Testis (tissue), 2 donors: ENCODE measurements at regions not wholly inside any gene's neighbourhood (a gene's known extent, or its start where the extent isn't known, plus 50 kb on each side); places are given as distances from the start of the nearest gene placed in this dataset.
"Not testable (repeated sequence)": the region's sequence is repeated elsewhere in the genome, so short reads cannot be mapped to it uniquely, and the experiment has no call there.

ENCODE experiments used
- DNase-seq: peaks from one replicate; pipeline ENCODE4 v3.0.0-alpha.2; 2019
- H3K27ac ChIP-seq, 2 donors: fragments of 200-600 bp; sonication (generic); one replicate each; pipeline ENCODE4 v1.5.1; 2019
- H3K27me3 ChIP-seq: fragments of 200-600 bp; sonication (generic); one replicate; pipeline ENCODE4 v1.5.1; 2019
- H3K36me3 ChIP-seq: fragments of 200-600 bp; sonication (generic); one replicate; pipeline ENCODE4 v1.5.1; 2017; ENCODE audit warnings: low read depth; ENCODE audit errors: missing control alignments
- H3K4me1 ChIP-seq: fragments of 200-600 bp; sonication (generic); one replicate; pipeline ENCODE4 v1.5.1; 2019
- H3K4me3 ChIP-seq, 2 donors: fragments of 200-600 bp; sonication (generic); one replicate each; pipeline ENCODE4 v1.5.1; 2017 to 2019
- H3K9me3 ChIP-seq: fragments of 200-600 bp; sonication (generic); one replicate; pipeline ENCODE4 v1.5.1; 2017
- POLR2A ChIP-seq: fragments of 450-650 bp; IDR thresholded peaks from one replicate; pipeline ENCODE4 v1.6.1; 2017; ENCODE audit warnings: antibody characterized with exemption, mild to moderate bottlenecking, moderate library complexity
- WGBS, 2 donors: methylation state at CpG; one replicate each; pipeline ENCODE4 v1.1.5; 2018; 5-methylcytosine and 5-hydroxymethylcytosine counted together
- intact Hi-C: fragments of 100-400 bp; cut with DNase I; formaldehyde crosslinking; loops from one replicate; pipeline ENCODE4 v1.15.1; 2023; ENCODE audit warnings: low total_unique reads
- TF ChIP-seq, protein P1 (sequence below), 3 experiments: fragments of 450-650 bp in 2 of 3; fragments of 200-600 bp in 1 of 3; sonication (generic) in 1 of 3; IDR thresholded peaks; one replicate each; pipeline ENCODE4 v1.5.1; 2016 to 2019; ENCODE audit warnings: antibody characterized with exemption in 3 of 3, mild to moderate bottlenecking in 2 of 3, moderate library complexity in 1 of 3

DNA sequence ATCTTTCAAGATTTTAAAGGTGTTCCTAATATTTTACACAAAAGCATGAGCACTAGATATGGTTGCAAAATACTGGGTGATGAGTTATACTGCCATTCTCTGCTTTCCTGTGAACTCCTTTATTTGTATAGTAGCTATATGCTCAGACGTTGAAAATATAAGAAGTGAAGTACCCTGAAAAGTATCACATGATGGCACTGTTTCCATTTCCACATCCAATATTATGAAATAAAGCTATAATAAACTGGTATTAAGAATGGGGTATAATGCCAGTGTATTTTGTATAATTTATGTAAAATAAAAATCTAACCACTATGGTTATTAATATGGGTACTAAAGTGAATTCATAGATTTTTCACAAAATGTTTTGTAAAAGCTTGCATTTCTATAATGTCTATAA lies 79.6 kb upstream of the FOXP2 start:
- no peak for DNase-seq
- Histone ChIP-seq H3K4me3 (no peak overlapping the region), H3K36me3 (no peaks in the 10 kb centered on the region), H3K27me3 (no peaks in the 10 kb centered on the region), H3K4me1 (no peaks in the 10 kb centered on the region), H3K27ac (no peak overlapping the region), H3K9me3 (no peaks in the 10 kb centered on the region)
- 42 to 43% methylated on average over 1 of the region's 1 CpG for WGBS, 2 donors
- no peak for TF ChIP-seq POLR2A
- TF ChIP-seq, protein P1, sequence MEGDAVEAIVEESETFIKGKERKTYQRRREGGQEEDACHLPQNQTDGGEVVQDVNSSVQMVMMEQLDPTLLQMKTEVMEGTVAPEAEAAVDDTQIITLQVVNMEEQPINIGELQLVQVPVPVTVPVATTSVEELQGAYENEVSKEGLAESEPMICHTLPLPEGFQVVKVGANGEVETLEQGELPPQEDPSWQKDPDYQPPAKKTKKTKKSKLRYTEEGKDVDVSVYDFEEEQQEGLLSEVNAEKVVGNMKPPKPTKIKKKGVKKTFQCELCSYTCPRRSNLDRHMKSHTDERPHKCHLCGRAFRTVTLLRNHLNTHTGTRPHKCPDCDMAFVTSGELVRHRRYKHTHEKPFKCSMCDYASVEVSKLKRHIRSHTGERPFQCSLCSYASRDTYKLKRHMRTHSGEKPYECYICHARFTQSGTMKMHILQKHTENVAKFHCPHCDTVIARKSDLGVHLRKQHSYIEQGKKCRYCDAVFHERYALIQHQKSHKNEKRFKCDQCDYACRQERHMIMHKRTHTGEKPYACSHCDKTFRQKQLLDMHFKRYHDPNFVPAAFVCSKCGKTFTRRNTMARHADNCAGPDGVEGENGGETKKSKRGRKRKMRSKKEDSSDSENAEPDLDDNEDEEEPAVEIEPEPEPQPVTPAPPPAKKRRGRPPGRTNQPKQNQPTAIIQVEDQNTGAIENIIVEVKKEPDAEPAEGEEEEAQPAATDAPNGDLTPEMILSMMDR (IDR thresholded peaks at IDR 0.05) = no peak
- intact Hi-C loops = no loop called here

DNA sequence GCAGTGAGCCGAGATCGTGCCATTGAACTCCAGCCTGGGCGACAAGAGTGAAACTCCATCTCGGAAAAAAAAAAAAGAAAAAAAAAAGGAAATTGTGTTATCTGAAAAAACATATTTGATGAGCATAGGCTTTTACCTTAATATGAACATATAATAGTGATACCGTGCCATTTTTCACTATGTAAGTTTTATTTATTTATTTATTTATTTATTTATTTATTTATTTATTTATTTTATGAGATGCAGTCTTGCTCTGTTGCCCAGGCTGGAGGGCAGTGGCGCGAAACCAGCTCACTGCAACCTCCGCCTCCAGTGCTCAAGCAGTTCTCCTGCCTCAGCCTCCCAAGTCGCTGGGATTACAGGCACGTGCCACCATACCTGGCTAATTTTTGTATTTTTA lies 85.2 kb upstream of the FOXP2 start:
- H3K4me3 ChIP-seq, H3K4me1 ChIP-seq, H3K27me3 ChIP-seq, H3K9me3 ChIP-seq, DNase-seq, intact Hi-C loops, H3K36me3 ChIP-seq, H3K27ac ChIP-seq: not testable (repeated sequence)
- WGBS, 2 donors = 88 to 94% methylated on average over 10 of the region's 10 CpGs

DNA sequence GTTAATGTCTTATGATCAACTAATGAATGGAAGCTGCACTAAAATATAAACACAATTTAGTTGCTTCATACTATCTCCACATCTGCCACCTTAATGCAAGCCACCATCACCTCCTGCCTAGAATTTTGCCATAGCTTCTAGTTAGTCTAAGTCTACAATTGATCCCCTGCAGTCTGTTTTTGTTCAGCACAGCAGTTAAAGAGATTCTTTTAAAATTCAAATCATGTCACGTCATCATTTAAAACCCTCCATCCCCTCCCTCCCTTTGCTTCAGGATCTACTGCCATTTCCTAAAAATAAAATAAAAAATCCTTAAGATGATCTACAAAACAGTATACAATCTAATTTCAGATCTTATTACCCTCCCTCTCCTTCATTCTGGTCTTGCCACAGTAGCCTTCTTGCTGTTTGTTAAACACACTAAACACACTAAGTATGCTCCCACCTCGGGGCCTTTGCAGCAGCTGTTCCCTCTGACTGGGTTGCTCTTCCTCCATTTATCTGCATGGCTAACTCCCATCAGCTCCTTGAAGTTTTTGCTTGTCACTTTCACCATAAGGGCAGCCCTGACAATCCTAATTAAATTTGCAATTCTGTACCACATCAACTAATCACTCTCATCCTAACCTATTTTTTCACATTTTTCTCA lies 97.0 kb upstream of the FOXP2 start:
- intact Hi-C loops = no loop called here
- 38 to 52% methylated on average over 2 of the region's 2 CpGs for WGBS, 2 donors

DNA sequence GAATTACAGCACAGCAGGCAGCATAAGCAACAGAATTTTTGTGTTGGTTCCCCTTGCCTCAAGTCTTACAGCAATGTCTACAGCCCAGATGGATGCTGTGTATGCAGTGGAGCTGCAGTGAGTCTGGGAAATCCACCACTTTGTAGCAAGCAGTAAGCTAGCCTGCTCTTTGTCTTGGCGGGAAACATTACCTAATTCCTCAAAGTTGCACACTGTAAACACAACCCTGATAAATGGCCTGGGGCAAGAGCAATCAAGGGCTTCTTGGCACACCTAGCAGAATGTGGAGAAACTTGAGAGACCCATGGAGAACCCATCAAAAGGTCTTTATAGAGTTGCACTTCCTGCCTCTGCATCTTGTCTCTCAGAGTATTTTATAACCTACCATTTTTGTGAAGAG lies 102.0 kb upstream of the FOXP2 start:
- H3K27ac ChIP-seq = no peak overlapping the region
- 94 to 100% methylated on average over 1 of the region's 1 CpG for WGBS, 2 donors
- H3K27me3 ChIP-seq = no peaks in the 10 kb centered on the region
- H3K9me3 ChIP-seq = no peaks in the 10 kb centered on the region
- DNase-seq = no peak
- H3K4me3 ChIP-seq = no peak overlapping the region
- H3K36me3 ChIP-seq = no peaks in the 10 kb centered on the region
- TF ChIP-seq POLR2A = no peak
- TF ChIP-seq, protein P1 (IDR thresholded peaks at IDR 0.05) = no peak
- intact Hi-C loops = no loop called here
- H3K4me1 ChIP-seq = no peaks in the 10 kb centered on the region

More for the DNA sequence above, 97.0 kb upstream of the FOXP2 start:
- H3K27ac ChIP-seq = no peak overlapping the region
- no peak for DNase-seq
- no peaks in the 10 kb centered on the region for H3K4me1 ChIP-seq
- H3K4me3 ChIP-seq = no peak overlapping the region
- no peaks in the 10 kb centered on the region for H3K27me3 ChIP-seq
- no peaks in the 10 kb centered on the region for H3K9me3 ChIP-seq
- no peak for TF ChIP-seq POLR2A
- TF ChIP-seq, protein P1 (IDR thresholded peaks at IDR 0.05) = no peak
- H3K36me3 ChIP-seq = no peaks in the 10 kb centered on the region

DNA sequence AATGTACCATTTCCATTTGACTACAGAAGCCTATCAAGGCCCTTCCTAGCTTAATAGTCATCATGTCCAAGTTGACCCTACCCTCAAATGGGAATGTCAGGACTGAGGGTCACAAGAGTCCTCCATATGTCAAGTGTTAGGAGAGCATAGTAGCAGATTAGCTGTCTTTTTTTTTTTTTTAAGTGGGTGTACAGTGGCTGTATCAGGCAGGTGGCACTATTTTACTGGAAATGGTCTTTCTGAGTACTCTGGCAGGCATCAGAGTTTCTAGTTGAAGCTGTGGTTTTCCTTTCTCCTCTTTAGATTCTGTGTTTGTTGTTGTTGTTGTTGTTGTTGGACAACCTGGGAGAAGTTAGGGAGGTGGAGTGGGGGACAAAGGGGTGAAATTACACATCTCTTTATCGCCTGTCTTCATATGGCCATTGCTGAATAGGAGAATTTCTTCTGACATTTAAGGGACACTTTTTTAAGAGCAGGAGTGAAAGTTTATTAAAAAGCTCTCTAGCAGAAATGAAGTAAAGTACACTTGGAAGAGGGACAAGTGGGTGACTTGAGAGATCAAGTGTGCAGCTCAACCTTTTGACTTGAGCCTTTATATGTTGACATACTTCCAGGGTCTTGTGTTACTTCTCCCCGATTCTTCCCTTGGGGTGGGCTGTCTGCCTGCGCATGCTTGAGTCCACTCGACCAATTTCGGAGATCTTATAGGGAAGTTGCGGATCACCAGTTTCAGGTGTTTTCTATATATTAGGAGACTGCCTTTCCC lies 104.1 kb upstream of the FOXP2 start:
- TF ChIP-seq, protein P1 (IDR thresholded peaks at IDR 0.05) = no peak
- no peak for TF ChIP-seq POLR2A
- Histone ChIP-seq H3K27me3 (no peaks in the 10 kb centered on the region), H3K4me3 (no peak overlapping the region), H3K36me3 (no peaks in the 10 kb centered on the region), H3K27ac (no peak overlapping the region), H3K4me1 (no peaks in the 10 kb centered on the region), H3K9me3 (no peaks in the 10 kb centered on the region)
- no peak for DNase-seq
- WGBS, 2 donors = 81 to 91% methylated on average over 6 of the region's 6 CpGs
- intact Hi-C loops = no loop called here
